ENCODE measurements at regions not wholly inside any gene's neighbourhood (a gene's known extent, or its start where the extent isn't known, plus 50 kb on each side); places are given as distances from the start of the nearest gene placed in this dataset.

DNA sequence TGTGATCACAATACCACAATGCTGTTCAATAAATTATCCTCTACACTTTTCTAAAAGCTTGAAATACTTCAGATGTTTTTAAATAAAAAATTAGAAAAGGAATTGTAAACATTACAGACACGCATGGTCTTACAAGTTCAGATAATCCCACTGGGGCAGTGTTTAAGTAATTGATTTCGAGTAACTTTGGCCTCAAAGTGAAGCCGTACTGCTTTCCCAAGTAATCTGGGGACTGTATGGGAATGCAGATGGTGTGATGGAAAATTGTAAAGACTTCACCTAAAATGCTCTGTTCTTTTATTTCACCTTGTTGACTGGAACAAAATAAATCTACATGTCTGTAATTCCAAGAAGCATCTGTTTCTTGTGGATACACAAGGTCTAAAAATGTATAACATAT lies 401.7 kb upstream of the LYPLAL1 start:
- no peak overlapping the region for H3K4me3 ChIP-seq (ENCODE audit: low read depth, low read length)
- DNase-seq (ENCODE audit: low read depth) = no peak
- TF ChIP-seq CTCF (IDR thresholded peaks at IDR 0.05; ENCODE audit: insufficient read depth, low read length) = no peak

- no peak for TF ChIP-seq CTCF (IDR thresholded peaks at IDR 0.05; ENCODE audit: insufficient read depth, low read length)
- no peak overlapping the region for H3K4me3 ChIP-seq (ENCODE audit: low read depth, low read length)
- peak; percentile 67 for DNase-seq (ENCODE audit: low read depth)
Observed at GRCh38 chr1:218772575-218772974, 401.1 kb upstream of the LYPLAL1 start.

GRCh38 chr1:218775501-218776021 lies 398.1 kb upstream of the LYPLAL1 start:
- H3K4me3 ChIP-seq (ENCODE audit: low read depth, low read length) = no peak overlapping the region
- DNase-seq (ENCODE audit: low read depth) = peak; percentile 26
- TF ChIP-seq CTCF (IDR thresholded peaks at IDR 0.05; ENCODE audit: insufficient read depth, low read length) = no peak

GRCh38 chr1:218778257-218779126 lies 395.2 kb upstream of the LYPLAL1 start:
- no peak for DNase-seq (ENCODE audit: low read depth)
- TF ChIP-seq CTCF (IDR thresholded peaks at IDR 0.05; ENCODE audit: insufficient read depth, low read length) = no peak
- H3K4me3 ChIP-seq (ENCODE audit: low read depth, low read length) = no peak overlapping the region

GRCh38 chr1:218779341-218780100 lies 394.2 kb upstream of the LYPLAL1 start:
- peak; percentile 40 for DNase-seq (ENCODE audit: low read depth)
- no peak for TF ChIP-seq CTCF (IDR thresholded peaks at IDR 0.05; ENCODE audit: insufficient read depth, low read length)
- H3K4me3 ChIP-seq (ENCODE audit: low read depth, low read length) = no peak overlapping the region

DNA sequence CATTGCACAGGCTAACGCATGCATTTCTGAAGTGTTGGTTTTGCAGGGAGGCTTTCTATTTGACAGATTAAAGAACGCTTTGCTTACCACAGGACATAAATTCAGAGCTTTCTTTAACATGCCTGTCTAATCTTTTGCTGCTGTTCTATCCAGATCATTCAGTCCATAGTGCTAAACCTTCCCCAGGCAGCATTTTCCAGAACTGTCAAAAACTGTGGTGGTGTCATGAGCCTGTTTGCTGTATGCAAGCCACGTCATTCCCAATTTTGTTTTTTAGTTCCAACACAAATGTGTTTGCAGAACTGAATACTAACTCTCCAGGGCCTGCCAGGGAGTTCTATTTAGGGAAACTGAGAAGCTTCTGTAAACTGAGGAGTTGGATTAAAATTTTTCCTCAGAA lies 390.5 kb upstream of the LYPLAL1 start:
- no peak for DNase-seq (ENCODE audit: low read depth)
- TF ChIP-seq CTCF (IDR thresholded peaks at IDR 0.05; ENCODE audit: insufficient read depth, low read length) = no peak

More for the DNA sequence above, 390.5 kb upstream of the LYPLAL1 start:
- H3K4me3 ChIP-seq (ENCODE audit: low read depth, low read length) = no peak overlapping the region

Measured in fibroblast of the aortic adventitia (primary cell).